GM23338 (cell line): ENCODE measurements at regions not wholly inside any gene's neighbourhood (a gene's known extent, or its start where the extent isn't known, plus 50 kb on each side); places are given as distances from the start of the nearest gene placed in this dataset.

Source experiments
- ATAC-seq: fragments of 200-7000 bp; cut with Tn5 transposase; 3 replicates; pipeline ENCODE4 v1.9.1; 2020
- DNase-seq: peaks from one replicate; pipeline ENCODE4 v3.0.0-alpha.2; 2015; ENCODE audit warnings: low spot score
- H2AFZ ChIP-seq: fragments of 200-600 bp; sonication (generic); 2 replicates; pipeline ENCODE4 v1.8.0; 2016; ENCODE audit warnings: antibody characterized with exemption, mild to moderate bottlenecking, moderate library complexity
- H3F3A ChIP-seq: fragments of 200-600 bp; sonication (generic); replicated peaks from 2 replicates; pipeline ENCODE4 v1.8.0; 2017; ENCODE audit warnings: antibody characterized with exemption, mixed run types, low read depth
- H3K27ac ChIP-seq: fragments of 200-600 bp; sonication (generic); 2 replicates; pipeline ENCODE4 v1.6.1; 2016; ENCODE audit warnings: low read depth
- H3K27me3 ChIP-seq: fragments of 200-600 bp; sonication (generic); 2 replicates; pipeline ENCODE4 v1.8.0; 2016; ENCODE audit warnings: mild to moderate bottlenecking, mixed run types, moderate library complexity; ENCODE audit not compliant: insufficient read depth
- H3K36me3 ChIP-seq: fragments of 200-600 bp; sonication (generic); 2 replicates; pipeline ENCODE4 v1.8.0; 2016; ENCODE audit warnings: mild to moderate bottlenecking; ENCODE audit not compliant: insufficient read depth
- H3K4me1 ChIP-seq: fragments of 200-600 bp; sonication (generic); 2 replicates; pipeline ENCODE4 v1.8.0; 2016; ENCODE audit warnings: mild to moderate bottlenecking, moderate library complexity; ENCODE audit not compliant: insufficient read depth
- H3K4me2 ChIP-seq: fragments of 200-600 bp; sonication (generic); 2 replicates; pipeline ENCODE4 v1.7.1; 2017; ENCODE audit warnings: mixed run types
- H3K4me3 ChIP-seq: fragments of 200-600 bp; sonication (generic); 2 replicates; pipeline ENCODE4 v1.6.1; 2016; ENCODE audit warnings: mixed run types
- H3K79me2 ChIP-seq: fragments of 200-600 bp; sonication (generic); replicated peaks from 2 replicates; pipeline ENCODE4 v1.8.0; 2017; ENCODE audit warnings: mild to moderate bottlenecking; ENCODE audit not compliant: insufficient read depth
- H3K9me2 ChIP-seq: fragments of 200-600 bp; sonication (generic); 2 replicates; pipeline ENCODE4 v1.8.0; 2017; ENCODE audit not compliant: insufficient read depth
- H4K20me1 ChIP-seq: fragments of 200-600 bp; sonication (generic); replicated peaks from 2 replicates; pipeline ENCODE4 v1.8.0; 2017; ENCODE audit warnings: mild to moderate bottlenecking; ENCODE audit not compliant: insufficient read depth
- H3K27ac Mint-ChIP-seq: 2 replicates; pipeline ENCODE4 v1.8.0; 2020; ENCODE audit warnings: inconsistent platforms, mild to moderate bottlenecking, moderate library complexity, mixed read lengths
- H3K27me3 Mint-ChIP-seq: 3 replicates; pipeline ENCODE4 v1.8.0; 2022; ENCODE audit warnings: low read depth, mild to moderate bottlenecking, moderate library complexity, mixed read lengths, inconsistent platforms; ENCODE audit not compliant: insufficient read depth, poor library complexity
- H3K36me3 Mint-ChIP-seq: 3 replicates; pipeline ENCODE4 v1.8.0; 2021; ENCODE audit warnings: low read depth, mild to moderate bottlenecking, inconsistent platforms, moderate library complexity, mixed read lengths
- H3K4me1 Mint-ChIP-seq: 3 replicates; pipeline ENCODE4 v1.8.0; 2020; ENCODE audit warnings: mild to moderate bottlenecking, inconsistent platforms, mixed read lengths
- H3K4me3 Mint-ChIP-seq: 3 replicates; pipeline ENCODE4 v1.8.0; 2021; ENCODE audit warnings: moderate library complexity, mild to moderate bottlenecking, inconsistent platforms, mixed read lengths
- H3K9me3 Mint-ChIP-seq: 3 replicates; pipeline ENCODE4 v1.8.0; 2020; ENCODE audit warnings: moderate library complexity, mild to moderate bottlenecking, inconsistent platforms, mixed read lengths
- CREB1 ChIP-seq: fragments of 250-450 bp; sonication (Bioruptor Pico); IDR thresholded peaks from 2 replicates; pipeline ENCODE4 v1.5.0; 2020; ENCODE audit warnings: low read depth, mild to moderate bottlenecking, moderate library complexity
- EZH2phosphoT487 ChIP-seq: fragments of 200-600 bp; sonication (generic); IDR thresholded peaks from one replicate; pipeline ENCODE4 v1.8.1; 2018; ENCODE audit warnings: antibody characterized with exemption; ENCODE audit not compliant: unreplicated experiment
- JUNB ChIP-seq: IDR thresholded peaks from one replicate; pipeline ENCODE4 v1.6.1; 2016; ENCODE audit warnings: antibody characterized with exemption; ENCODE audit not compliant: unreplicated experiment
- NANOG ChIP-seq: IDR thresholded peaks from 2 replicates; pipeline ENCODE4 v1.6.1; 2016; ENCODE audit warnings: antibody characterized with exemption, borderline replicate concordance
- REST ChIP-seq: IDR thresholded peaks from one replicate; pipeline ENCODE4 v1.6.1; 2018; ENCODE audit warnings: antibody characterized with exemption; ENCODE audit not compliant: unreplicated experiment
- STAT1 ChIP-seq: IDR thresholded peaks from one replicate; pipeline ENCODE4 v1.6.1; 2016; ENCODE audit warnings: antibody characterized with exemption; ENCODE audit not compliant: unreplicated experiment
- ZNF114 ChIP-seq: fragments of 250-450 bp; sonication (Bioruptor Pico); IDR thresholded peaks from 2 replicates; pipeline ENCODE4 v1.5.0; 2020; ENCODE audit warnings: mild to moderate bottlenecking, moderate library complexity
- ZNF462 ChIP-seq: fragments of 250-450 bp; sonication (Bioruptor Pico); IDR thresholded peaks from 2 replicates; pipeline ENCODE4 v1.5.0; 2020; ENCODE audit warnings: mild to moderate bottlenecking, moderate library complexity

- no peak for TF ChIP-seq REST
- no peak for TF ChIP-seq CREB1 (CRISPR knock-in tag)
- no peak for TF ChIP-seq ZNF114 (CRISPR knock-in tag)
- no peak for TF ChIP-seq EZH2phosphoT487
- TF ChIP-seq NANOG, result no peak
- no peak for TF ChIP-seq JUNB
- TF ChIP-seq STAT1, result no peak
These were observed 295.3 kb downstream of the SEC14L1 start (continued) for GRCh38 chr17:77436058-77436442.

- H3K36me3 Mint-ChIP-seq, result no peaks in the 10 kb centered on the region; the same call in 2 of the 3 replicates
- no peaks in the 10 kb centered on the region for H3K9me3 Mint-ChIP-seq
- no peak overlapping the region for H2AFZ ChIP-seq
- no peaks in the 10 kb centered on the region for H3K27me3 ChIP-seq
- peak overlapping the region; percentile 71; the same call in 2 of the 3 replicates for H3K4me3 Mint-ChIP-seq
- H3K27ac ChIP-seq, result no peak overlapping the region
- H3K79me2 ChIP-seq, result peaks cover 74% of the 10 kb centered on the region
- no peaks in the 10 kb centered on the region for H3K9me2 ChIP-seq
- H4K20me1 ChIP-seq, result peaks cover 8% of the 10 kb centered on the region; the same call in 1 of the 2 replicates
- H3K27me3 Mint-ChIP-seq, result peaks cover 13% of the 10 kb centered on the region
- no peak overlapping the region for H3K27ac Mint-ChIP-seq
- no peak for DNase-seq
- H3K4me3 ChIP-seq, result peak overlapping the region; percentile 23; the same call in 1 of the 2 replicates
- H3F3A ChIP-seq, result 0 out of 2 replicates have a peak, but pooled peaks cover 5% of the 10 kb centered on the region
- peaks cover 77% of the 10 kb centered on the region for H3K4me1 Mint-ChIP-seq
- H3K4me1 ChIP-seq, result peaks cover 42% of the 10 kb centered on the region
- TF ChIP-seq CREB1 (CRISPR knock-in tag), result no peak
- no peak for TF ChIP-seq ZNF462 (CRISPR knock-in tag)
- H3K4me2 ChIP-seq, result peak overlapping the region; percentile 66
- ATAC-seq, result no peak
- no peaks in the 10 kb centered on the region for H3K36me3 ChIP-seq
These were observed 295.7 kb downstream of the SEC14L1 start for GRCh38 chr17:77436481-77436880.
